ENCODE measurements at regions not wholly inside any gene's neighbourhood (a gene's known extent, or its start where the extent isn't known, plus 50 kb on each side); places are given as distances from the start of the nearest gene placed in this dataset.

DNA sequence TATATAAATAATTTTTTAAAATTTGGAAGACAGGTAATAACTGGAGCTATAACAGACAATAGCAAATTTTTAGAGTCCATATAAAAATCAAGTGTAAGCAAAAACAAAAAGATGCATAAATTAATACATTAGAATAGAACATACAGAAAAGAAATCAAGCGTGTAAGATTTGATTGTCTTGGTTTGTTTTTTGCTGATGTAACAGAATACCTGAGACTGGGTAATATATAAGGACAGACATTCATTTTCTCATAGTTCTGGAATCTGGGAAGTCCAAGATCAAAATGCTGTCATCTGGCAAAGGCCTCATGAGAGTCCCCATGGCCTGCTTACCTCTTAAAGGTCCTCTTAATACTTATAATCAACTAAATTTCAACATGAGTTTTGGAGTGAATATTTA lies 1010.1 kb downstream of the CDH18 start:
- ATAC-seq (ENCODE audit: insufficient read depth, low FRiP score), result no peak

DNA sequence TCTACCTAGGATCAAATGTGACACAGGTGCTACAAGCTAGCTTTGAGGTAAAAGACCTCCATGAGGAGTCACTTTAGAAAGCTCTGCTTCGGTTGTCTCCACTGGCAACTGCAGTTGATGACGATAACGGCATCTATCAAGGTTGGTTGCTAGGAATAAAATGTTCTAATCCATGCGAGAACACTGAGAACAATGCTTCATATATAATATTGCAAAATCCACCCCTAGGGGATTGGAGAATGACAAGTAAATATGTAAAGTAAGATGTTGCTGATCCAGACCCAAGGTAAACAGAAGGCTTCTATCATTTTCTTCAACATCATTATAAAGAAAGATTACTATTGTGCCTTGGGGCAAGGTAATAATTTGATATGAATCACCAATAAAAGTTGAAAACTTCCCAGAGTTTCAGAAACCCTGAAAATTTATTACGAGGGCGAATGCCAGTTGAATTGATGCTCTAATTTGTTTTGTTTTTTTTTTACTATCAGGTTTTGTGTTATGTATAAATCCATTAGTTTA lies 1003.4 kb downstream of the CDH18 start:
- Histone ChIP-seq H3K9ac (ENCODE audit: insufficient read depth in 1 of 2, low read length in 2 of 2) (no peak overlapping the region), H3K36me3 (ENCODE audit: control insufficient read depth in 4 of 4, insufficient read depth in 4 of 4, low read length in 4 of 4) (no peaks in the 10 kb centered on the region), H3K9me3 (ENCODE audit: control insufficient read depth in 4 of 4, insufficient read depth in 3 of 4, low read length in 3 of 4) (no peaks in the 10 kb centered on the region), H3K27me3 (ENCODE audit: control insufficient read depth in 3 of 3, insufficient read depth in 3 of 3, low read length in 2 of 3) (no peaks in the 10 kb centered on the region), H3K27ac (ENCODE audit: low read depth in 1 of 2, low read length in 1 of 2) (no peak overlapping the region), H3K4me3 (no peak overlapping the region), H3K4me1 (ENCODE audit: control insufficient read depth in 5 of 5, insufficient read depth in 5 of 5, low read length in 5 of 5) (no peaks in the 10 kb centered on the region)
- 86 to 92% methylated on average over 6 of the region's 6 CpGs for WGBS, 2 donors
- no peak for DNase-seq
- TF ChIP-seq, protein P1, sequence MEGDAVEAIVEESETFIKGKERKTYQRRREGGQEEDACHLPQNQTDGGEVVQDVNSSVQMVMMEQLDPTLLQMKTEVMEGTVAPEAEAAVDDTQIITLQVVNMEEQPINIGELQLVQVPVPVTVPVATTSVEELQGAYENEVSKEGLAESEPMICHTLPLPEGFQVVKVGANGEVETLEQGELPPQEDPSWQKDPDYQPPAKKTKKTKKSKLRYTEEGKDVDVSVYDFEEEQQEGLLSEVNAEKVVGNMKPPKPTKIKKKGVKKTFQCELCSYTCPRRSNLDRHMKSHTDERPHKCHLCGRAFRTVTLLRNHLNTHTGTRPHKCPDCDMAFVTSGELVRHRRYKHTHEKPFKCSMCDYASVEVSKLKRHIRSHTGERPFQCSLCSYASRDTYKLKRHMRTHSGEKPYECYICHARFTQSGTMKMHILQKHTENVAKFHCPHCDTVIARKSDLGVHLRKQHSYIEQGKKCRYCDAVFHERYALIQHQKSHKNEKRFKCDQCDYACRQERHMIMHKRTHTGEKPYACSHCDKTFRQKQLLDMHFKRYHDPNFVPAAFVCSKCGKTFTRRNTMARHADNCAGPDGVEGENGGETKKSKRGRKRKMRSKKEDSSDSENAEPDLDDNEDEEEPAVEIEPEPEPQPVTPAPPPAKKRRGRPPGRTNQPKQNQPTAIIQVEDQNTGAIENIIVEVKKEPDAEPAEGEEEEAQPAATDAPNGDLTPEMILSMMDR (IDR thresholded peaks at IDR 0.05; ENCODE audit: control extremely low read depth, extremely low read depth), result no peak
- ATAC-seq (ENCODE audit: insufficient read depth, low FRiP score), result no peak

More for the DNA sequence above, 1010.1 kb downstream of the CDH18 start:
- H3K4me1 ChIP-seq (ENCODE audit: control insufficient read depth in 5 of 5, insufficient read depth in 5 of 5, low read length in 5 of 5), result no peaks in the 10 kb centered on the region
- no peaks in the 10 kb centered on the region for H3K27me3 ChIP-seq (ENCODE audit: control insufficient read depth in 3 of 3, insufficient read depth in 3 of 3, low read length in 2 of 3)
- H3K4me3 ChIP-seq, result no peak overlapping the region
- no peaks in the 10 kb centered on the region for H3K9me3 ChIP-seq (ENCODE audit: control insufficient read depth in 4 of 4, insufficient read depth in 3 of 4, low read length in 3 of 4)
- TF ChIP-seq, protein P1 (IDR thresholded peaks at IDR 0.05; ENCODE audit: control extremely low read depth, extremely low read depth), result no peak
- WGBS, 2 donors, result 95 to 96% methylated on average over 1 of the region's 1 CpG
- DNase-seq, result no peak
- no peak overlapping the region for H3K9ac ChIP-seq (ENCODE audit: insufficient read depth in 1 of 2, low read length in 2 of 2)
- H3K27ac ChIP-seq (ENCODE audit: low read depth in 1 of 2, low read length in 1 of 2), result no peak overlapping the region
- H3K36me3 ChIP-seq (ENCODE audit: control insufficient read depth in 4 of 4, insufficient read depth in 4 of 4, low read length in 4 of 4), result no peaks in the 10 kb centered on the region

DNA sequence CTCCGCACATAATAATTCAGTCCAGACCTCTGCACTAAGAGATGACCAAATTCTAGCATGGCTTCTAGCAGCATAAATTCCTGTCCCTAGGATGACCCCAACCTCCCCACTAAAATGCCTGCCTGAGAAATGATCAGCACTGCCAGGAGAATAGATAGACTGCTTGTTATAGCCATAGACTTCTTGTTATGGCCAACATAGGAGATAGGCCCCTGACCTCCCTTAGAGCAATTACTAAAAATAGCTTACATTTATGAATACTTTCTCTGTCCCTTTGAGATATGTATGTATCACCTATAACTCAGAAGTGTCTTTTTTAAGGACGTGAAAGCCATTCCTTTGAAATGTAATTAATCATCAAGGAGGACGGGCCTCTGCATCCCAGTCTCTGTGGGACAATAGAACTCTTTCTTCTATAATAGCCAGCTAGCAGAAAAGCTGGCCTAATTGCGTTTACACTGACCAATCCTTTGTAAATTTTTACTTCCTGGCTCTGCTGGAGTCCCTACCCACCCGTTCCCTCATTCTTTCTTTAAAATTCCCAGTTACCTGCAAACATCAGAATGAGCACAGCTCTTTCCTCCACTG lies 1002.7 kb downstream of the CDH18 start:
- TF ChIP-seq, protein P1 (IDR thresholded peaks at IDR 0.05; ENCODE audit: control extremely low read depth, extremely low read depth), result no peak
- Histone ChIP-seq H3K27me3 (ENCODE audit: control insufficient read depth in 3 of 3, insufficient read depth in 3 of 3, low read length in 2 of 3) (no peaks in the 10 kb centered on the region), H3K36me3 (ENCODE audit: control insufficient read depth in 4 of 4, insufficient read depth in 4 of 4, low read length in 4 of 4) (no peaks in the 10 kb centered on the region), H3K4me3 (no peak overlapping the region), H3K9me3 (ENCODE audit: control insufficient read depth in 4 of 4, insufficient read depth in 3 of 4, low read length in 3 of 4) (no peaks in the 10 kb centered on the region), H3K9ac (ENCODE audit: insufficient read depth in 1 of 2, low read length in 2 of 2) (no peak overlapping the region), H3K4me1 (ENCODE audit: control insufficient read depth in 5 of 5, insufficient read depth in 5 of 5, low read length in 5 of 5) (no peaks in the 10 kb centered on the region), H3K27ac (ENCODE audit: low read depth in 1 of 2, low read length in 1 of 2) (no peak overlapping the region)
- 59 to 71% methylated on average over 5 of the region's 5 CpGs for whole genome bisulfite sequencing, 2 donors
- ATAC-seq (ENCODE audit: insufficient read depth, low FRiP score) (no peak), DNase-seq (no peak)

DNA sequence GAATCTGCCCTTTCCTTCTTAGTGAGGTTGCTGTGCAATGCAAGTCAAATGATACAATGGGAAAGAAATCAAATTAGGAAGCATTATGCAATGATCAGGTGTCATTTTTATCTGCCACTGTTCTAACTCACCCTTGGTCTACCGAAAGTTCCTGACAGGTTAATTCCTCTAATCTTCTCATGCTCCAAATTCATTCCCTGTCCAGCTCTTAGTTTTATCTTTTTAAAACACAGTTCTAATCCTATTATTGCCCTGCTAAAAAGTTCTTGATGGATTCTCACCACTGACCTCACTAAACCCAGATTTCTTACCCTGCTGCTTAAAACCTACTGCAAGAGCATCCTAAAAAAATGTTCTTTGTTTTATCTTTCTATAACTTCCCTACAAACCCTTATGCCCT lies 1000.9 kb downstream of the CDH18 start:
- Histone ChIP-seq H3K4me3 (no peak overlapping the region), H3K36me3 (ENCODE audit: control insufficient read depth in 4 of 4, insufficient read depth in 4 of 4, low read length in 4 of 4) (no peaks in the 10 kb centered on the region), H3K4me1 (ENCODE audit: control insufficient read depth in 5 of 5, insufficient read depth in 5 of 5, low read length in 5 of 5) (no peaks in the 10 kb centered on the region), H3K27ac (ENCODE audit: low read depth in 1 of 2, low read length in 1 of 2) (no peak overlapping the region), H3K27me3 (ENCODE audit: control insufficient read depth in 3 of 3, insufficient read depth in 3 of 3, low read length in 2 of 3) (no peaks in the 10 kb centered on the region), H3K9me3 (ENCODE audit: control insufficient read depth in 4 of 4, insufficient read depth in 3 of 4, low read length in 3 of 4) (no peaks in the 10 kb centered on the region), H3K9ac (ENCODE audit: insufficient read depth in 1 of 2, low read length in 2 of 2) (no peak overlapping the region)
- DNase-seq, result no peak
- TF ChIP-seq, protein P1 (IDR thresholded peaks at IDR 0.05; ENCODE audit: control extremely low read depth, extremely low read depth), result no peak
- ATAC-seq (ENCODE audit: insufficient read depth, low FRiP score), result no peak
- 63 to 75% methylated on average over 1 of the region's 1 CpG for WGBS, 2 donors
